ENCODE measurements at regions not wholly inside any gene's neighbourhood (a gene's known extent, or its start where the extent isn't known, plus 50 kb on each side); places are given as distances from the start of the nearest gene placed in this dataset.

DNA sequence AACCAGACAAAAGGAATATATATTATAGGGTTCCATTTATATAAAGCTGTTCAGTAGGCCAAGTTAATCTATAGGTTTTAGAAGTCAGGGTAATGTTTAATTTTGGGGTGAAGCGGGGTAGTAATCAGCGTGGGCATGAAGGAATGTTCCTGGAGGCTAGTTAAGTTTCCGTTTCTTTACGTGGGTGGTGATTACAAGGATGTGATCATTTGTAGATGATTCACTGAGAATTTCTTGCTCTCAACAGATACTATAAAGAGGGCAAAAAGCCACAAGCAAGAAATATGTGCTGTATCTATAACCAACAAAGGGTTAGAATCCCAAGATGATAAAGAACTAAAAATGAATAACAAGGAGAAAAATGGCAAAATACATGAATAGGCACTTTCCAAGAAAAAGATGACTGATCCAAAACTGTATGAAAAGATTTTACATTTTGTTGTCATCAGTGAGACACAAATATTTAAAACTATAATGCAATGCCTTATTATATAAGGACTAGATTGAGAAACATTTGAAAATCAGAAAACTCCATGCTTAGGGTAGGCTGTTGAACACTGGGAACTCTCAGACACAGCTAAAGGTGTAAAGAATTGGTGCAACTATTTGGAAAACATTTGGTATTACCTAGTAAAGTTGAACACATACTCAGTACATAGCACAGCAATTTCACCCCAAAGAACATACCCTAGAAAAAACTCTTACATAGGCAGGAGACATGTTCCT is 224.3 kb upstream of the S1PR3 start:
- TF ChIP-seq, protein P1, sequence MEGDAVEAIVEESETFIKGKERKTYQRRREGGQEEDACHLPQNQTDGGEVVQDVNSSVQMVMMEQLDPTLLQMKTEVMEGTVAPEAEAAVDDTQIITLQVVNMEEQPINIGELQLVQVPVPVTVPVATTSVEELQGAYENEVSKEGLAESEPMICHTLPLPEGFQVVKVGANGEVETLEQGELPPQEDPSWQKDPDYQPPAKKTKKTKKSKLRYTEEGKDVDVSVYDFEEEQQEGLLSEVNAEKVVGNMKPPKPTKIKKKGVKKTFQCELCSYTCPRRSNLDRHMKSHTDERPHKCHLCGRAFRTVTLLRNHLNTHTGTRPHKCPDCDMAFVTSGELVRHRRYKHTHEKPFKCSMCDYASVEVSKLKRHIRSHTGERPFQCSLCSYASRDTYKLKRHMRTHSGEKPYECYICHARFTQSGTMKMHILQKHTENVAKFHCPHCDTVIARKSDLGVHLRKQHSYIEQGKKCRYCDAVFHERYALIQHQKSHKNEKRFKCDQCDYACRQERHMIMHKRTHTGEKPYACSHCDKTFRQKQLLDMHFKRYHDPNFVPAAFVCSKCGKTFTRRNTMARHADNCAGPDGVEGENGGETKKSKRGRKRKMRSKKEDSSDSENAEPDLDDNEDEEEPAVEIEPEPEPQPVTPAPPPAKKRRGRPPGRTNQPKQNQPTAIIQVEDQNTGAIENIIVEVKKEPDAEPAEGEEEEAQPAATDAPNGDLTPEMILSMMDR (IDR thresholded peaks at IDR 0.05) = no peak
- no peak for TF ChIP-seq POLR2A (IDR thresholded peaks at IDR 0.05)

All from body of pancreas (tissue), 4 donors.